HCT116 (cell line): ENCODE measurements at regions not wholly inside any gene's neighbourhood (a gene's known extent, or its start where the extent isn't known, plus 50 kb on each side); places are given as distances from the start of the nearest gene placed in this dataset.

Experiments used
- ATAC-seq: fragments of 200-7000 bp; cut with Tn5 transposase; 2 replicates; pipeline ENCODE4 v1.9.1; 2020; ENCODE audit warnings: mild to moderate bottlenecking, moderate library complexity
- BruUV-seq: library from RNA; stranded (reverse); fragments of 400-500 nt; replicated peaks from 2 replicates; lab custom pipeline; 2021; lab: Mats Ljungman, UMichigan
- CTCF ChIA-PET: fragments of 300-600 bp; sonication (Branson Sonifier 250); formaldehyde crosslinking; loops from one replicate; lab custom pipeline; 2021; ENCODE audit warnings: antibody characterized with exemption; lab: Charles Lee
- POLR2A ChIA-PET: fragments of 300-600, 350-600 bp; sonication (Branson Sonifier 250); formaldehyde crosslinking; loops from one replicate; lab custom pipeline; 2021; ENCODE audit warnings: antibody characterized with exemption; lab: Charles Lee
- RAD21 ChIA-PET, 2 experiments: fragments of 300-600 bp; sonication (Branson Sonifier 250); formaldehyde crosslinking; loops; one replicate each; lab custom pipeline; 2023; ENCODE audit warnings: low total read pairs in 2 of 2; ENCODE audit not compliant: uncharacterized antibody in 2 of 2, unreplicated experiment in 2 of 2, low non-redundant PET in 1 of 2; lab: Charles Lee
- DNase-seq: peaks from one replicate; pipeline ENCODE4 v3.0.0-alpha.2; 2010; ENCODE audit warnings: low read depth, low spot score
- H2AFZ ChIP-seq: fragments of 200-600 bp; shearing (Covaris generic), sonication (generic); 2 replicates; pipeline ENCODE4 v1.6.1; 2017; ENCODE audit warnings: low read depth, mixed run types, mixed read lengths, antibody characterized with exemption, low read length; ENCODE audit not compliant: poor library complexity, severe bottlenecking
- H3K27ac ChIP-seq: 2 replicates; pipeline ENCODE4 v1.5.1; 2012; ENCODE audit warnings: low read depth, low read length
- H3K27me3 ChIP-seq: fragments of 200-600 bp; sonication (generic); 2 replicates; pipeline ENCODE4 v1.6.1; 2016; ENCODE audit warnings: mixed run types, low read length, mixed read lengths; ENCODE audit not compliant: insufficient read depth
- H3K36me3 ChIP-seq, 2 experiments: fragments of 200-500 bp in 1 of 2; fragments of 200-600 bp in 1 of 2; sonication (Bioruptor generic) in 1 of 2; sonication (generic) in 1 of 2; 2 replicates each; pipeline versions ENCODE4 v1.5.1 to v1.6.1; 2014 to 2016; ENCODE audit warnings: low read length in 2 of 2, inconsistent platforms in 1 of 2, mixed read lengths in 1 of 2, mixed run types in 1 of 2; ENCODE audit not compliant: insufficient read depth in 2 of 2, control insufficient read depth in 1 of 2
- H3K4me1 ChIP-seq, 2 experiments: fragments of 200-600 bp in 1 of 2; sonication (generic) in 1 of 2; 2 replicates each; pipeline versions ENCODE4 v1.5.1 to v1.6.1; 2012 to 2017; ENCODE audit warnings: low read length in 2 of 2, inconsistent platforms in 1 of 2, mild to moderate bottlenecking in 1 of 2, mixed read lengths in 1 of 2, mixed run types in 1 of 2, moderate library complexity in 1 of 2; ENCODE audit not compliant: insufficient read depth in 2 of 2, control insufficient read depth in 1 of 2
- H3K4me2 ChIP-seq: fragments of 200-600 bp; sonication (generic); 2 replicates; pipeline ENCODE4 v1.6.1; 2017; ENCODE audit warnings: mixed run types, low read length, mixed read lengths
- H3K4me3 ChIP-seq, 2 experiments: fragments of 200-600 bp in 1 of 2; sonication (generic) in 1 of 2; replicated peaks in 1 of 2; 2 replicates each; pipeline ENCODE4 v1.5.1; 2011 to 2016; ENCODE audit warnings: low read length in 2 of 2, control low read depth in 1 of 2, low read depth in 1 of 2, mild to moderate bottlenecking in 1 of 2, mixed read lengths in 1 of 2, mixed run types in 1 of 2
- H3K79me2 ChIP-seq: fragments of 200-600 bp; sonication (generic); 2 replicates; pipeline ENCODE4 v1.6.1; 2017; ENCODE audit warnings: mild to moderate bottlenecking, mixed run types, low read length, moderate library complexity, mixed read lengths; ENCODE audit not compliant: insufficient read depth
- H3K9ac ChIP-seq: fragments of 200-600 bp; sonication (generic); 2 replicates; pipeline ENCODE4 v1.6.1; 2016; ENCODE audit warnings: low read length, mixed read lengths
- H3K9me2 ChIP-seq: fragments of 200-600 bp; sonication (generic), shearing (Covaris generic); 2 replicates; pipeline ENCODE4 v1.6.1; 2017; ENCODE audit warnings: mixed run types, mild to moderate bottlenecking, moderate library complexity; ENCODE audit not compliant: insufficient read depth
- H3K9me3 ChIP-seq, 2 experiments: fragments of 200-500 bp in 1 of 2; fragments of 200-600 bp in 1 of 2; sonication (Bioruptor generic) in 1 of 2; sonication (generic) in 1 of 2; 2 replicates each; pipeline ENCODE4 v1.6.1; 2014 to 2017; ENCODE audit warnings: low read length in 2 of 2, mixed read lengths in 2 of 2, inconsistent platforms in 1 of 2, low read depth in 1 of 2, mild to moderate bottlenecking in 1 of 2, mixed run types in 1 of 2, moderate library complexity in 1 of 2; ENCODE audit not compliant: control insufficient read depth in 1 of 2, insufficient read depth in 1 of 2
- H4K20me1 ChIP-seq: fragments of 200-600 bp; sonication (generic), shearing (Covaris generic); 2 replicates; pipeline ENCODE4 v1.6.1; 2017; ENCODE audit warnings: mixed run types, mild to moderate bottlenecking, moderate library complexity; ENCODE audit not compliant: insufficient read depth
- CEBPB ChIP-seq: IDR thresholded peaks from 2 replicates; pipeline ENCODE4 v1.6.1; 2012; ENCODE audit warnings: low read depth
- EGR1 ChIP-seq: IDR thresholded peaks from 2 replicates; pipeline ENCODE4 v1.6.1; 2012; ENCODE audit warnings: low read depth
- ELF1 ChIP-seq: IDR thresholded peaks from 2 replicates; pipeline ENCODE4 v1.6.1; 2012; ENCODE audit warnings: low read depth, borderline replicate concordance
- EZH2 ChIP-seq: fragments of 200-600 bp; sonication (generic); IDR thresholded peaks from 2 replicates; pipeline ENCODE4 v1.6.1; 2017; ENCODE audit warnings: antibody characterized with exemption, mixed run types
- EZH2phosphoT487 ChIP-seq: fragments of 200-600 bp; IDR thresholded peaks from 2 replicates; pipeline ENCODE4 v1.6.1; 2018; ENCODE audit warnings: antibody characterized with exemption, borderline replicate concordance
- FOSL1 ChIP-seq: IDR thresholded peaks from 2 replicates; pipeline ENCODE4 v1.6.1; 2012; ENCODE audit warnings: low read depth
- POLR2A ChIP-seq: IDR thresholded peaks from 2 replicates; pipeline ENCODE4 v1.7.0; 2011; ENCODE audit warnings: borderline replicate concordance; ENCODE audit not compliant: insufficient read depth, insufficient read length; ENCODE audit errors: extremely low read depth
- RAD21 ChIP-seq: IDR thresholded peaks from 2 replicates; pipeline ENCODE4 v1.6.1; 2012; ENCODE audit warnings: low read depth, mild to moderate bottlenecking
- REST ChIP-seq: IDR thresholded peaks from 2 replicates; pipeline ENCODE4 v1.6.1; 2012; ENCODE audit warnings: low read depth
- SIN3A ChIP-seq: IDR thresholded peaks from 2 replicates; pipeline ENCODE4 v1.6.1; 2012; ENCODE audit warnings: low read depth
- SP1 ChIP-seq: IDR thresholded peaks from 2 replicates; pipeline ENCODE4 v1.6.1; 2012; ENCODE audit warnings: low read depth
- SRF ChIP-seq: IDR thresholded peaks from 2 replicates; pipeline ENCODE4 v1.6.1; 2012; ENCODE audit warnings: low read depth
- TCF7L2 ChIP-seq: IDR thresholded peaks from 2 replicates; pipeline ENCODE4 v1.7.0; 2011; ENCODE audit warnings: borderline replicate concordance, inconsistent platforms; ENCODE audit not compliant: insufficient read depth, insufficient read length; ENCODE audit errors: extremely low read depth
- YY1 ChIP-seq: IDR thresholded peaks from 2 replicates; pipeline ENCODE4 v1.6.1; 2011; ENCODE audit warnings: low read length, low read depth, moderate library complexity, mild to moderate bottlenecking; ENCODE audit not compliant: insufficient replicate concordance; ENCODE audit errors: extremely low read depth
- ZFX ChIP-seq: fragments of 450-650 bp; IDR thresholded peaks from 2 replicates; pipeline ENCODE4 v1.6.1; 2017
- intact Hi-C: fragments of 100-400 bp; cut with micrococcal nuclease; formaldehyde crosslinking; loops from 2 replicates; pipeline ENCODE4 v1.10.0; 2022

- CTCF ChIA-PET: no interaction called here
- Histone ChIP-seq H3K79me2 (no peaks in the 10 kb centered on the region), H2AFZ (no peak overlapping the region), H3K4me3 (no peak overlapping the region), H3K4me2 (no peak overlapping the region), H3K27ac (no peak overlapping the region), H3K9me2 (no peaks in the 10 kb centered on the region), H3K4me1 (no peaks in the 10 kb centered on the region), H3K36me3 (no peaks in the 10 kb centered on the region), H4K20me1 (no peaks in the 10 kb centered on the region), H3K9ac (no peak overlapping the region), H3K27me3 (no peaks in the 10 kb centered on the region), H3K9me3 (no peaks in the 10 kb centered on the region)
- ATAC-seq (no peak), DNase-seq (no peak)
- no peak for TF ChIP-seq RAD21
- TF ChIP-seq SP1: no peak
- TF ChIP-seq POLR2A: no peak
- no peak for TF ChIP-seq TCF7L2
- POLR2A ChIA-PET: no interaction called here
- intact Hi-C loops: no loop called here
- RAD21 ChIA-PET: no interaction called here
- no TSS peak for BruUV-seq
Measured at GRCh38 chr13:67946131-67946530, 716.0 kb upstream of the PCDH9 start.

- Histone ChIP-seq H3K4me3 (no peak overlapping the region), H3K9me2 (no peaks in the 10 kb centered on the region), H3K4me2 (no peak overlapping the region), H3K79me2 (no peaks in the 10 kb centered on the region), H3K9me3 (no peaks in the 10 kb centered on the region), H4K20me1 (no peaks in the 10 kb centered on the region), H3K4me1 (no peaks in the 10 kb centered on the region), H2AFZ (no peak overlapping the region), H3K36me3 (no peaks in the 10 kb centered on the region), H3K27me3 (no peaks in the 10 kb centered on the region), H3K27ac (no peak overlapping the region), H3K9ac (no peak overlapping the region)
- RAD21 ChIA-PET: no interaction called here
- intact Hi-C loops: no loop called here
- no peak for DNase-seq
- CTCF ChIA-PET: no interaction called here
- TF ChIP-seq EGR1 (no peak), CEBPB (no peak), SRF (no peak), EZH2 (no peak), RAD21 (no peak), POLR2A (no peak), EZH2phosphoT487 (no peak), SP1 (no peak), ELF1 (no peak), FOSL1 (no peak), SIN3A (no peak), YY1 (no peak), REST (no peak), ZFX (no peak)
- BruUV-seq: no TSS peak
- no peak for ATAC-seq
- POLR2A ChIA-PET: no interaction called here
Measured at GRCh38 chr13:67943116-67943515, 713.0 kb upstream of the PCDH9 start.
